OCI-LY1 (cell line): ENCODE measurements at regions not wholly inside any gene's neighbourhood (a gene's known extent, or its start where the extent isn't known, plus 50 kb on each side); places are given as distances from the start of the nearest gene placed in this dataset.

Experiments
- CTCF ChIP-seq: fragments of 200-600 bp; sonication (generic), shearing (Covaris generic); IDR thresholded peaks from 2 replicates; pipeline ENCODE4 v1.5.1; 2017; ENCODE audit warnings: mild to moderate bottlenecking, antibody characterized with exemption, low read length, moderate library complexity, mixed read lengths
- EZH2 ChIP-seq: fragments of 200-600 bp; sonication (generic), shearing (Covaris generic); IDR thresholded peaks from 2 replicates; pipeline ENCODE4 v1.8.0; 2017; ENCODE audit warnings: borderline replicate concordance, mixed run types, mild to moderate bottlenecking, antibody characterized with exemption, low read length, moderate library complexity, mixed read lengths

GRCh38 chr1:95536501-95536900, 302.5 kb downstream of the RWDD3 start:
- TF ChIP-seq EZH2 = no peak
- no peak for TF ChIP-seq CTCF
